Keratinocyte (primary cell): ENCODE measurements at regions not wholly inside any gene's neighbourhood (a gene's known extent, or its start where the extent isn't known, plus 50 kb on each side); places are given as distances from the start of the nearest gene placed in this dataset.

Source experiments
- EZH2 ChIP-seq: IDR thresholded peaks from one replicate; pipeline ENCODE4 v1.6.1; 2012; ENCODE audit warnings: inconsistent platforms, mild to moderate bottlenecking, low read length, moderate library complexity
- TF ChIP-seq, protein P1 (sequence below), 3 experiments: IDR thresholded peaks in 1 of 3; conservative IDR thresholded peaks in 1 of 3; optimal IDR thresholded peaks in 1 of 3; 2 replicates in 2 of 3; 3 replicates in 1 of 3; pipeline versions ENCODE3 to v1.5.1; 2011; ENCODE audit warnings: low read length in 3 of 3, mild to moderate bottlenecking in 3 of 3, moderate library complexity in 2 of 3, control low read depth in 1 of 3, inconsistent platforms in 1 of 3; ENCODE audit not compliant: insufficient read depth in 2 of 3; ENCODE audit errors: extremely low read depth in 1 of 3

DNA sequence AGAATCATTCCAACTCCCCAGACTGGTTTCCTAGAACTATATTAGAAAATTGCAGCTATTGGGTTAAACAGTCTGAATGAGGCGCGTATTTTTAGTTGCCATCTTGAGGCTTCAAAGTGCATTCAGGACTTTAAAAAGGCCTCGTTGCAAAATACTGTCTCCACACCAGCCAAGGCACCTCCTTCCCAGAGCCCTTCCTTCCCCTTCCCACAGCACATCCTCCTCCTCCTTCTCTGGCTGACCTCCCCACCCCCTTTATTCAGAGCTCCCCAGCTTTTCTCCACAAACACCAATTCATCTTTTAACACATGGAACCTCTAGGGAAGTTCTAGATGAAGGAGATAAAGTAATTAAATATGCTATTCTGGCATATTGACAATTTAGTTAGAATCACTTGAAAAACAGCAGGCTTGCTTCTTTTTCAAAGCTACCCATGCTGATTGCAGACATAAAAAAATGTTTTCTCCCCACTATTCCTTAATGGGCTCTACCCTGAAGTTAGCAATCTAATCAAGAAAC is 90.3 kb downstream of the RTP5 start:
- TF ChIP-seq, protein P1, sequence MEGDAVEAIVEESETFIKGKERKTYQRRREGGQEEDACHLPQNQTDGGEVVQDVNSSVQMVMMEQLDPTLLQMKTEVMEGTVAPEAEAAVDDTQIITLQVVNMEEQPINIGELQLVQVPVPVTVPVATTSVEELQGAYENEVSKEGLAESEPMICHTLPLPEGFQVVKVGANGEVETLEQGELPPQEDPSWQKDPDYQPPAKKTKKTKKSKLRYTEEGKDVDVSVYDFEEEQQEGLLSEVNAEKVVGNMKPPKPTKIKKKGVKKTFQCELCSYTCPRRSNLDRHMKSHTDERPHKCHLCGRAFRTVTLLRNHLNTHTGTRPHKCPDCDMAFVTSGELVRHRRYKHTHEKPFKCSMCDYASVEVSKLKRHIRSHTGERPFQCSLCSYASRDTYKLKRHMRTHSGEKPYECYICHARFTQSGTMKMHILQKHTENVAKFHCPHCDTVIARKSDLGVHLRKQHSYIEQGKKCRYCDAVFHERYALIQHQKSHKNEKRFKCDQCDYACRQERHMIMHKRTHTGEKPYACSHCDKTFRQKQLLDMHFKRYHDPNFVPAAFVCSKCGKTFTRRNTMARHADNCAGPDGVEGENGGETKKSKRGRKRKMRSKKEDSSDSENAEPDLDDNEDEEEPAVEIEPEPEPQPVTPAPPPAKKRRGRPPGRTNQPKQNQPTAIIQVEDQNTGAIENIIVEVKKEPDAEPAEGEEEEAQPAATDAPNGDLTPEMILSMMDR (optimal IDR thresholded peaks at IDR 0.05 in 1 of 3, IDR thresholded peaks at IDR 0.05 in 1 of 3, conservative IDR thresholded peaks at IDR 0.05 in 1 of 3; ENCODE audit: extremely low read depth in 1 of 3, insufficient read depth in 2 of 3, low read length in 3 of 3), result no peak
- no peak for TF ChIP-seq EZH2
